ENCODE measurements at regions not wholly inside any gene's neighbourhood (a gene's known extent, or its start where the extent isn't known, plus 50 kb on each side); places are given as distances from the start of the nearest gene placed in this dataset.

DNA sequence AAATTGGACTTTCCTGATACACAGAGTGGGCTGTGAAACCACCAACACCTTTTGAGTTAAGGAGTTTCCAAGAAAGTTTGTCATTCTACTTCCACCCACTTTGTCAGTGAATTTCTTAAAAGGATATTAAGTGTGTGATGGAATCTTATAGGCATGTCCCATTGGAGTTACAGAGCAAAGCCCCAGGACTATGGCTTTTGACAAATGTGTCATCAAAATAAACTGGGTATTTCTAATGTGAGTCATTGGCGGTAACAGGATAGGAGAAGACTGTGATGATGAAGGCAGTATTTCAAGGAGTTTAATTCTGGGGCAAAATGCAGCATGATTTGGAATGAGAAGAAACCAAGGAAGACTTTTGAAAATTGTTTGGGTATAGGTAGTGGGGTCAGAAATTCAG is 1013.8 kb upstream of the EEF2KMT start:
- DNase-seq (ENCODE audit: low spot score in 2 of 2) = no peak
- intact Hi-C loops (cut with DNase I; ENCODE audit: low total_unique reads) = no loop called here
- Histone ChIP-seq H3K27ac (no peak overlapping the region), H3K9me3 (no peaks in the 10 kb centered on the region), H3K27me3 (peaks cover 0 to 2% of the 10 kb centered on the region in 2 donors), H3K4me3 (no peak overlapping the region), H3K4me1 (no peaks in the 10 kb centered on the region), H3K36me3 (no peaks in the 10 kb centered on the region)
- TF ChIP-seq POLR2AphosphoS5 (IDR thresholded peaks at IDR 0.05) (no peak), POLR2A (IDR thresholded peaks at IDR 0.05) (no peak)
- TF ChIP-seq, protein P1, sequence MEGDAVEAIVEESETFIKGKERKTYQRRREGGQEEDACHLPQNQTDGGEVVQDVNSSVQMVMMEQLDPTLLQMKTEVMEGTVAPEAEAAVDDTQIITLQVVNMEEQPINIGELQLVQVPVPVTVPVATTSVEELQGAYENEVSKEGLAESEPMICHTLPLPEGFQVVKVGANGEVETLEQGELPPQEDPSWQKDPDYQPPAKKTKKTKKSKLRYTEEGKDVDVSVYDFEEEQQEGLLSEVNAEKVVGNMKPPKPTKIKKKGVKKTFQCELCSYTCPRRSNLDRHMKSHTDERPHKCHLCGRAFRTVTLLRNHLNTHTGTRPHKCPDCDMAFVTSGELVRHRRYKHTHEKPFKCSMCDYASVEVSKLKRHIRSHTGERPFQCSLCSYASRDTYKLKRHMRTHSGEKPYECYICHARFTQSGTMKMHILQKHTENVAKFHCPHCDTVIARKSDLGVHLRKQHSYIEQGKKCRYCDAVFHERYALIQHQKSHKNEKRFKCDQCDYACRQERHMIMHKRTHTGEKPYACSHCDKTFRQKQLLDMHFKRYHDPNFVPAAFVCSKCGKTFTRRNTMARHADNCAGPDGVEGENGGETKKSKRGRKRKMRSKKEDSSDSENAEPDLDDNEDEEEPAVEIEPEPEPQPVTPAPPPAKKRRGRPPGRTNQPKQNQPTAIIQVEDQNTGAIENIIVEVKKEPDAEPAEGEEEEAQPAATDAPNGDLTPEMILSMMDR (IDR thresholded peaks at IDR 0.05) = no peak

DNA sequence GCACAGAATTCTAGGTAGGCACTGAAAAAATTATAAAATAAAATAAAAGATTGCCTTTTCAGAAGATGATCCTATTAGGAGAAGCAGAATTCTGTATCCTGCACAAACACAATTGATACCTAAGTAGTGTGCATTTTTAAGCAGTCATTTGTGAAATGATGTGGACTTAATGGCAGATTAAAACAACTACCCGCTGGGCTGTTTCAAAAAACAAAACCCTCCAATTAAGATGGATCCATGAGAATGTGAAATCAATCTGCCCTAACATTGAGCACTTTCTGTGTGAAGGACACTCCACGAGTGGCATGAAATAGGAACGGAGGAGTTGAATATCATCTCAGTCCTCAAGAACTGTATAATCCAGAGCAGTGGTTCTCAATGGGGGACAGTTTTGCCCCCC is 1012.8 kb upstream of the EEF2KMT start:
- TF ChIP-seq POLR2AphosphoS5 (IDR thresholded peaks at IDR 0.05) (no peak), POLR2A (IDR thresholded peaks at IDR 0.05) (no peak)
- TF ChIP-seq, protein P1 (IDR thresholded peaks at IDR 0.05) = no peak
- Histone ChIP-seq H3K4me3 (no peak overlapping the region), H3K4me1 (no peaks in the 10 kb centered on the region), H3K9me3 (no peaks in the 10 kb centered on the region), H3K27ac (no peak overlapping the region), H3K27me3 (peaks cover 0 to 2% of the 10 kb centered on the region in 2 donors), H3K36me3 (no peaks in the 10 kb centered on the region)
- intact Hi-C loops (cut with DNase I; ENCODE audit: low total_unique reads) = no loop called here
- DNase-seq (ENCODE audit: low spot score in 2 of 2) = no peak

DNA sequence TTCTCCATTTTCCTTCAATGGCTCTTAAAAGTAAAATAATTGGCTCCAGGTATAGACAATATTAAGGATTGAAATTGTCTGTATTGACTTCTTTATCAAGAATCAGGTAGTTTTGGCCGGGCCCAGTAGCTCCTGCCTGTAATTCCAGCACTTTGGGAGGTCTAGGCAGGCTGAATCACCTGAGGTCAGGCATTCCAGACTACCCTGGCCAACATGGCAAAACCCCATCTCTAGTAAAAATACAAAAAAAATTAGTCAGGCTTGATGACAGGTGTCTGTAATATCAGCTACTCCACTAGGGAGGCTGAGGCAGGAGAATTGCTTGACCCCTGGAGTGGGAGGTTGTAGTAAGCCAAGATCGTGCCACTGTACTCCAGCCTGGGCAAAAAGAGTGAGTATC is 1008.5 kb upstream of the EEF2KMT start:
- Histone ChIP-seq H3K27me3 (peaks cover 0 to 2% of the 10 kb centered on the region in 2 donors), H3K4me1 (no peaks in the 10 kb centered on the region), H3K9me3 (no peaks in the 10 kb centered on the region), H3K27ac (no peak overlapping the region), H3K36me3 (no peaks in the 10 kb centered on the region), H3K4me3 (no peak overlapping the region)
- TF ChIP-seq POLR2A (IDR thresholded peaks at IDR 0.05) = no peak
- TF ChIP-seq, protein P1 (IDR thresholded peaks at IDR 0.05) = no peak
- no peak for TF ChIP-seq POLR2AphosphoS5 (IDR thresholded peaks at IDR 0.05)
- no peak for DNase-seq (ENCODE audit: low spot score in 2 of 2)
- intact Hi-C loops (cut with DNase I; ENCODE audit: low total_unique reads) = no loop called here

DNA sequence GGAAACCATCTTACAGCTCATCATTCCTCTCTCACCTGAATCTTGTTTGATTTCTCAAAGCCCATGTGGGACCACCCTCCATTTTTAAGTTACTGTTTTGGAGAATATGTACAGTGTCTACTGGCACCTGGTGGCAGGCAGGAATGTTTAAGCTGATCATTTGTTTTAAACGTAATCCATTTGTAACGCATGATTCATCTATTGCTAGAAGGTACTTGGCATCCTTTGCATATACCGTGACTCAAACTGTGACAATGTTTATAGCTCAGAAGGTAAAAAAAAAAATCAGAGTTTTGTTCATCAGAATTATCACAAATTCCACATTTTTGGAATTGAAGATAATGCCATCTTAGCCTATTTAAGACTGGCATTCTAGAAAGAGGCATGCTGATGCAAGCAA is 1007.5 kb upstream of the EEF2KMT start:
- no peaks in the 10 kb centered on the region for H3K9me3 ChIP-seq
- no peak for DNase-seq (ENCODE audit: low spot score in 2 of 2)
- H3K27me3 ChIP-seq = no peaks in the 10 kb centered on the region
- no peak overlapping the region for H3K27ac ChIP-seq
- H3K4me3 ChIP-seq = no peak overlapping the region
- no peaks in the 10 kb centered on the region for H3K36me3 ChIP-seq
- H3K4me1 ChIP-seq = no peaks in the 10 kb centered on the region
- intact Hi-C loops (cut with DNase I; ENCODE audit: low total_unique reads) = no loop called here
- TF ChIP-seq POLR2AphosphoS5 (IDR thresholded peaks at IDR 0.05) (no peak), POLR2A (IDR thresholded peaks at IDR 0.05) (no peak)
- TF ChIP-seq, protein P1 (IDR thresholded peaks at IDR 0.05) = no peak

DNA sequence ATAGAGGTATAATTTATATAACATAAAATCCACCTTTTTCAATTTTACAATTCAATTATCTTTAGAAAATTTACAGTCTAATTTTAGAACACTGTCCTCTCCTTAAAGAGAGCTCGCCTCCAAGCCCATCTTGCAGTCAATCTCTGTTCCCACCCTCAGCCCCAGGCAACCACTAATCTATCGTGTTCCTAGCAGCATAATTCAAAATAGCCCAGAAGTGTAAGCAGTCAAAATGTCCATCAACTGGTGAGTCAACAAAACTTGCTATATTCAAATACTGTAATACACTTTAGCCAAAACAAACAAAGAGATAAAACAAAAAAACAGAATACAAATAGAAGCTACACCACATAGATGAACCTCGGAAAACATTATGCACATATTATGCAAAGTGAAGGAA is 1006.8 kb upstream of the EEF2KMT start:
- Histone ChIP-seq H3K4me1 (no peaks in the 10 kb centered on the region), H3K27me3 (no peaks in the 10 kb centered on the region), H3K4me3 (no peak overlapping the region), H3K36me3 (no peaks in the 10 kb centered on the region), H3K27ac (no peak overlapping the region), H3K9me3 (no peaks in the 10 kb centered on the region)
- TF ChIP-seq POLR2AphosphoS5 (IDR thresholded peaks at IDR 0.05) = no peak
- no peak for TF ChIP-seq POLR2A (IDR thresholded peaks at IDR 0.05)
- TF ChIP-seq, protein P1 (IDR thresholded peaks at IDR 0.05) = no peak
- no peak for DNase-seq (ENCODE audit: low spot score in 2 of 2)
- intact Hi-C loops (cut with DNase I; ENCODE audit: low total_unique reads) = no loop called here

All from breast epithelium (tissue), 4 donors.